H9 (cell line): ENCODE measurements at regions not wholly inside any gene's neighbourhood (a gene's known extent, or its start where the extent isn't known, plus 50 kb on each side); places are given as distances from the start of the nearest gene placed in this dataset.

Experiments
- DNase-seq: peaks from one replicate; pipeline ENCODE4 v3.0.0-alpha.2; 2017
- H2AFZ ChIP-seq: one replicate; pipeline ENCODE4 v1.6.1; 2013; ENCODE audit warnings: mild to moderate bottlenecking, low read length, control low read depth, moderate library complexity
- H2AK5ac ChIP-seq: 2 replicates; pipeline ENCODE4 v1.6.1; 2013; ENCODE audit warnings: low read length, control low read depth, mixed read lengths; ENCODE audit not compliant: insufficient read length
- H2BK120ac ChIP-seq: one replicate; pipeline ENCODE4 v1.6.1; 2013; ENCODE audit warnings: low read depth, mild to moderate bottlenecking, low read length, control low read depth, inconsistent platforms; ENCODE audit not compliant: poor library complexity, severe bottlenecking
- H2BK12ac ChIP-seq: 2 replicates; pipeline ENCODE4 v1.6.1; 2013; ENCODE audit warnings: low read length, control low read depth, mixed read lengths, low read depth; ENCODE audit not compliant: insufficient read length
- H2BK15ac ChIP-seq: 2 replicates; pipeline ENCODE4 v1.6.1; 2013; ENCODE audit warnings: low read depth, low read length, control low read depth
- H2BK20ac ChIP-seq: one replicate; pipeline ENCODE4 v1.6.1; 2013; ENCODE audit warnings: low read depth, mild to moderate bottlenecking, low read length, control low read depth, inconsistent platforms; ENCODE audit not compliant: poor library complexity, severe bottlenecking
- H2BK5ac ChIP-seq: 2 replicates; pipeline ENCODE4 v1.6.1; 2013; ENCODE audit warnings: low read length, control low read depth, mixed read lengths; ENCODE audit not compliant: insufficient read length
- H3K14ac ChIP-seq: 2 replicates; pipeline ENCODE4 v1.6.1; 2013; ENCODE audit warnings: low read length, control low read depth; ENCODE audit not compliant: insufficient read depth
- H3K18ac ChIP-seq: 2 replicates; pipeline ENCODE4 v1.6.1; 2013; ENCODE audit warnings: low read depth, mild to moderate bottlenecking, mixed read lengths, low read length, control low read depth; ENCODE audit not compliant: insufficient read length
- H3K23ac ChIP-seq: 2 replicates; pipeline ENCODE4 v1.6.1; 2013; ENCODE audit warnings: low read length, control low read depth, mixed read lengths, low read depth; ENCODE audit not compliant: insufficient read length
- H3K23me2 ChIP-seq: 2 replicates; pipeline ENCODE4 v1.6.1; 2013; ENCODE audit warnings: low read depth, mild to moderate bottlenecking, mixed read lengths, low read length, control low read depth; ENCODE audit not compliant: insufficient read length, poor library complexity, severe bottlenecking
- H3K27ac ChIP-seq: 2 replicates; pipeline ENCODE4 v1.5.1; 2013; ENCODE audit warnings: low read length, control low read depth, mixed read lengths, low read depth; ENCODE audit not compliant: insufficient read length
- H3K27me3 ChIP-seq: 2 replicates; pipeline ENCODE4 v1.6.1; 2013; ENCODE audit warnings: low read length, control low read depth, inconsistent platforms; ENCODE audit not compliant: insufficient read depth
- H3K4ac ChIP-seq: 2 replicates; pipeline ENCODE4 v1.6.1; 2013; ENCODE audit warnings: low read depth, mild to moderate bottlenecking, control low read depth, inconsistent platforms, low read length, moderate library complexity
- H3K4me1 ChIP-seq: 2 replicates; pipeline ENCODE4 v1.6.1; 2013; ENCODE audit warnings: low read length, control low read depth, inconsistent platforms; ENCODE audit not compliant: insufficient read depth
- H3K4me2 ChIP-seq: 2 replicates; pipeline ENCODE4 v1.6.1; 2013; ENCODE audit warnings: low read length, control low read depth, mixed read lengths; ENCODE audit not compliant: insufficient read length, insufficient read depth
- H3K56ac ChIP-seq: 2 replicates; pipeline ENCODE4 v1.6.1; 2013; ENCODE audit warnings: low read depth, mild to moderate bottlenecking, mixed read lengths, low read length, control low read depth; ENCODE audit not compliant: insufficient read length
- H3K79me1 ChIP-seq: 2 replicates; pipeline ENCODE4 v1.6.1; 2013; ENCODE audit warnings: low read depth, mild to moderate bottlenecking, moderate library complexity, low read length, control low read depth, inconsistent platforms; ENCODE audit not compliant: insufficient read depth, poor library complexity, severe bottlenecking
- H3K79me2 ChIP-seq: 2 replicates; pipeline ENCODE4 v1.6.1; 2013; ENCODE audit warnings: low read length, control low read depth, inconsistent platforms; ENCODE audit not compliant: insufficient read depth
- H3K9ac ChIP-seq: 2 replicates; pipeline ENCODE4 v1.6.1; 2013; ENCODE audit warnings: low read length, control low read depth, mixed read lengths; ENCODE audit not compliant: insufficient read length; ENCODE audit errors: extremely low read depth
- H3K9me3 ChIP-seq: one replicate; pipeline ENCODE4 v1.6.1; 2013; ENCODE audit warnings: low read depth, low read length, inconsistent platforms; ENCODE audit not compliant: control insufficient read depth
- H3T11ph ChIP-seq: one replicate; pipeline ENCODE4 v1.6.1; 2013; ENCODE audit warnings: mild to moderate bottlenecking, low read length, control low read depth, inconsistent platforms
- H4K20me1 ChIP-seq: one replicate; pipeline ENCODE4 v1.6.1; 2013; ENCODE audit not compliant: control insufficient read depth, insufficient read length, insufficient read depth
- H4K5ac ChIP-seq: 2 replicates; pipeline ENCODE4 v1.6.1; 2013; ENCODE audit warnings: low read depth, mild to moderate bottlenecking, mixed read lengths, low read length, control low read depth; ENCODE audit not compliant: insufficient read length
- H4K8ac ChIP-seq: replicated peaks from 2 replicates; pipeline ENCODE4 v1.6.1; 2013; ENCODE audit warnings: low read length, control low read depth, mixed read lengths, low read depth; ENCODE audit not compliant: insufficient read length
- H4K91ac ChIP-seq: 2 replicates; pipeline ENCODE4 v1.6.1; 2013; ENCODE audit warnings: low read depth, mild to moderate bottlenecking, moderate library complexity, mixed read lengths, low read length, control low read depth; ENCODE audit not compliant: insufficient read length
- H3K27ac Mint-ChIP-seq, 3 experiments: 2 replicates in 2 of 3; 3 replicates in 1 of 3; pipeline ENCODE4 v1.8.0; 2020 to 2021; ENCODE audit warnings: mixed read lengths in 3 of 3, mild to moderate bottlenecking in 1 of 3, moderate library complexity in 1 of 3
- H3K27me3 Mint-ChIP-seq: 2 replicates; pipeline ENCODE4 v1.8.0; 2021; ENCODE audit warnings: low read depth, mild to moderate bottlenecking, moderate library complexity, mixed read lengths
- H3K36me3 Mint-ChIP-seq, 3 experiments: 2 replicates in 2 of 3; 3 replicates in 1 of 3; pipeline ENCODE4 v1.8.0; 2020 to 2021; ENCODE audit warnings: low read depth in 3 of 3, mixed read lengths in 3 of 3; ENCODE audit not compliant: insufficient read depth in 1 of 3
- H3K4me1 Mint-ChIP-seq, 2 experiments: 2 replicates each; pipeline ENCODE4 v1.8.0; 2020; ENCODE audit warnings: mixed read lengths in 2 of 2
- H3K4me3 Mint-ChIP-seq, 2 experiments: 2 replicates in 1 of 2; 3 replicates in 1 of 2; pipeline ENCODE4 v1.8.0; 2020 to 2021; ENCODE audit warnings: mild to moderate bottlenecking in 2 of 2, mixed read lengths in 2 of 2, moderate library complexity in 1 of 2
- H3K9me3 Mint-ChIP-seq, 2 experiments: 2 replicates in 1 of 2; 3 replicates in 1 of 2; pipeline ENCODE4 v1.8.0; 2020; ENCODE audit warnings: mild to moderate bottlenecking in 2 of 2, mixed read lengths in 2 of 2, moderate library complexity in 1 of 2
- CTCF ChIP-seq: fragments of 200-600 bp; sonication (generic); conservative IDR thresholded peaks from 3 replicates; pipeline ENCODE4 v1.8.0; 2021; ENCODE audit warnings: antibody characterized with exemption, mild to moderate bottlenecking
- WGBS: extraction: QIAGEN DNeasy Blood & Tissue Kit; methylation state at CpG from one replicate; pipeline ENCODE4 v1.1.7; 2013; ENCODE audit warnings: missing lambda C conversion rate, low lambda C conversion rate, mixed read lengths; ENCODE audit not compliant: insufficient read length; ENCODE audit errors: extremely low coverage; 5-methylcytosine and 5-hydroxymethylcytosine counted together

GRCh38 chr10:126836009-126836408, 69.2 kb upstream of the DOCK1 start:
- no peaks in the 10 kb centered on the region for H3K27me3 ChIP-seq
- no peak overlapping the region for H2BK12ac ChIP-seq

More at GRCh38 chr10:126836009-126836408, 69.2 kb upstream of the DOCK1 start:
- Histone ChIP-seq H3K14ac (no peak overlapping the region), H3K4ac (no peak overlapping the region), H2AFZ (no peak overlapping the region), H4K8ac (no peak overlapping the region), H3K4me2 (no peak overlapping the region), H2BK120ac (no peak overlapping the region), H4K91ac (no peak overlapping the region), H3T11ph (no peak overlapping the region), H3K23me2 (no peaks in the 10 kb centered on the region), H3K79me2 (no peaks in the 10 kb centered on the region), H2BK15ac (no peak overlapping the region), H3K18ac (no peak overlapping the region), H3K27ac (no peak overlapping the region), H2AK5ac (no peak overlapping the region), H3K9me3 (no peaks in the 10 kb centered on the region), H3K79me1 (no peaks in the 10 kb centered on the region), H3K4me1 (peaks cover 3% of the 10 kb centered on the region; the same call in 1 of the 2 replicates), H3K9ac (no peak overlapping the region), H4K5ac (no peak overlapping the region), H4K20me1 (no peaks in the 10 kb centered on the region), H3K23ac (no peak overlapping the region), H2BK20ac (no peak overlapping the region), H2BK5ac (no peak overlapping the region), H3K56ac (no peak overlapping the region)
- Mint-ChIP-seq H3K4me3 (no peak overlapping the region), H3K9me3 (no peaks in the 10 kb centered on the region; a peak in 1 of 5 replicates), H3K36me3 (no peaks in the 10 kb centered on the region), H3K4me1 (peaks cover 16% of the 10 kb centered on the region in 2 experiments), H3K27ac (no peak overlapping the region), H3K27me3 (peaks cover 4% of the 10 kb centered on the region; the same call in 1 of the 2 replicates)
- WGBS: no CpG with 5 or more reads among the region's 4 CpGs
- TF ChIP-seq CTCF: no peak
- no peak for DNase-seq
